CD14-positive monocyte (primary cell): ENCODE measurements at regions not wholly inside any gene's neighbourhood (a gene's known extent, or its start where the extent isn't known, plus 50 kb on each side); places are given as distances from the start of the nearest gene placed in this dataset.

Experiments used
- DNase-seq, 3 donors: peaks; one replicate each; pipeline ENCODE4 v3.0.0-alpha.2; 2011 to 2022
- H2AFZ ChIP-seq: 2 replicates; pipeline ENCODE4 v1.6.0; 2012; ENCODE audit warnings: mild to moderate bottlenecking, low read depth, low read length, inconsistent platforms; ENCODE audit not compliant: insufficient read depth, poor library complexity, severe bottlenecking
- H3K27ac ChIP-seq, 2 donors: 1 replicate in 1 of 2; 2 replicates in 1 of 2; pipeline ENCODE4 v1.5.1; 2012 to 2013; ENCODE audit warnings: low read length in 2 of 2, control low read depth in 1 of 2, inconsistent platforms in 1 of 2, low read depth in 1 of 2, mild to moderate bottlenecking in 1 of 2
- H3K27me3 ChIP-seq, 2 donors: one replicate each; pipeline versions ENCODE4 v1.6.0 to v1.6.1; 2011 to 2013; ENCODE audit warnings: low read length in 2 of 2; ENCODE audit not compliant: control insufficient read depth in 2 of 2, insufficient read depth in 2 of 2
- H3K36me3 ChIP-seq, 2 donors: replicated peaks in 1 of 2; 1 replicate in 1 of 2; 2 replicates in 1 of 2; pipeline versions ENCODE4 v1.5.1 to v1.6.1; 2012 to 2013; ENCODE audit warnings: low read length in 2 of 2, control low read depth in 1 of 2, inconsistent platforms in 1 of 2, mild to moderate bottlenecking in 1 of 2; ENCODE audit not compliant: insufficient read depth in 2 of 2, control insufficient read depth in 1 of 2
- H3K4me1 ChIP-seq, 2 donors: 1 replicate in 1 of 2; 2 replicates in 1 of 2; pipeline versions ENCODE4 v1.5.1 to v1.6.1; 2012 to 2013; ENCODE audit warnings: low read length in 2 of 2, control low read depth in 1 of 2, inconsistent platforms in 1 of 2, mild to moderate bottlenecking in 1 of 2, moderate library complexity in 1 of 2; ENCODE audit not compliant: insufficient read depth in 2 of 2, control insufficient read depth in 1 of 2
- H3K4me2 ChIP-seq: replicated peaks from 2 replicates; pipeline ENCODE3; 2012; ENCODE audit warnings: low read length, moderate library complexity, mild to moderate bottlenecking; ENCODE audit not compliant: poor library complexity, severe bottlenecking; ENCODE audit errors: extremely low read depth
- H3K4me3 ChIP-seq, 3 experiments: fragments of 200-600 bp in 1 of 3; sonication (generic) in 1 of 3; replicated peaks in 1 of 3; 1 replicate in 2 of 3; 2 replicates in 1 of 3; pipeline ENCODE4 v1.5.1; 2011 to 2013; ENCODE audit warnings: low read length in 3 of 3, mild to moderate bottlenecking in 3 of 3, control low read depth in 2 of 3, low read depth in 2 of 3, inconsistent platforms in 1 of 3, moderate library complexity in 1 of 3
- H3K79me2 ChIP-seq: 2 replicates; pipeline ENCODE4 v1.6.0; 2012; ENCODE audit warnings: mild to moderate bottlenecking, control low read depth, inconsistent platforms, low read length, moderate library complexity; ENCODE audit not compliant: insufficient read depth
- H3K9ac ChIP-seq: 2 replicates; pipeline ENCODE4 v1.6.0; 2017; ENCODE audit warnings: low read length, mild to moderate bottlenecking; ENCODE audit not compliant: insufficient read depth, poor library complexity, severe bottlenecking
- H3K9me3 ChIP-seq, 2 donors: replicated peaks in 1 of 2; 1 replicate in 1 of 2; 2 replicates in 1 of 2; pipeline versions ENCODE4 v1.5.1 to v1.6.1; 2012 to 2013; ENCODE audit warnings: low read length in 2 of 2, control low read depth in 1 of 2; ENCODE audit not compliant: control insufficient read depth in 1 of 2, insufficient read depth in 1 of 2
- H4K20me1 ChIP-seq: 2 replicates; pipeline ENCODE4 v1.6.0; 2012; ENCODE audit warnings: mild to moderate bottlenecking, low read length, control low read depth, moderate library complexity; ENCODE audit not compliant: insufficient read depth
- H3K27ac Mint-ChIP-seq, 7 donors: one replicate each; pipeline ENCODE4 v1.8.0; 2020; ENCODE audit warnings: mild to moderate bottlenecking in 7 of 7, mixed read lengths in 7 of 7, moderate library complexity in 6 of 7, inconsistent platforms in 2 of 7
- H3K27me3 Mint-ChIP-seq, 3 donors: one replicate each; pipeline ENCODE4 v1.8.0; 2021 to 2022; ENCODE audit warnings: low read depth in 3 of 3, mild to moderate bottlenecking in 3 of 3, mixed read lengths in 3 of 3, moderate library complexity in 3 of 3, inconsistent platforms in 1 of 3
- H3K36me3 Mint-ChIP-seq, 2 donors: one replicate each; pipeline ENCODE4 v1.8.0; 2020; ENCODE audit warnings: mixed read lengths in 2 of 2, inconsistent platforms in 1 of 2, mild to moderate bottlenecking in 1 of 2
- H3K4me1 Mint-ChIP-seq: one replicate; pipeline ENCODE4 v1.8.0; 2020; ENCODE audit warnings: mild to moderate bottlenecking, mixed read lengths
- H3K4me3 Mint-ChIP-seq, 2 donors: one replicate each; pipeline ENCODE4 v1.8.0; 2020; ENCODE audit warnings: mild to moderate bottlenecking in 2 of 2, mixed read lengths in 2 of 2, moderate library complexity in 1 of 2
- H3K9me3 Mint-ChIP-seq, 7 donors: one replicate each; pipeline ENCODE4 v1.8.0; 2020 to 2022; ENCODE audit warnings: mixed read lengths in 7 of 7, mild to moderate bottlenecking in 6 of 7, moderate library complexity in 6 of 7, inconsistent platforms in 2 of 7
- WGBS: methylation state at CpG from one replicate; pipeline ENCODE4 v1.1.5; 2013; ENCODE audit warnings: missing lambda C conversion rate; ENCODE audit not compliant: insufficient coverage; 5-methylcytosine and 5-hydroxymethylcytosine counted together
- intact Hi-C, 2 donors: fragments of 100-400 bp; cut with micrococcal nuclease; formaldehyde crosslinking; loops; one replicate each; pipeline versions ENCODE4 v1.15.0 to v1.15.1; 2023
- TF ChIP-seq, protein P1 (sequence below): fragments of 200-600 bp; IDR thresholded peaks from one replicate; pipeline ENCODE4 v1.8.0; 2022; ENCODE audit warnings: antibody characterized with exemption, mild to moderate bottlenecking

GRCh38 chr11:80838153-80838552 lies 1397.3 kb upstream of the TENM4 start:
- no peaks in the 10 kb centered on the region for H4K20me1 ChIP-seq
- H3K79me2 ChIP-seq, result no peaks in the 10 kb centered on the region
- Mint-ChIP-seq H3K27ac (no peak overlapping the region), H3K36me3 (no peaks in the 10 kb centered on the region), H3K4me3 (no peak overlapping the region), H3K27me3 (peaks cover 0 to 2% (median 1%) of the 10 kb centered on the region in 3 donors), H3K9me3 (peaks cover 0 to 3% (median 0%) of the 10 kb centered on the region in 7 donors), H3K4me1 (no peaks in the 10 kb centered on the region)
- no peaks in the 10 kb centered on the region for H3K27me3 ChIP-seq
- DNase-seq, result no peak
- intact Hi-C loops, result no loop called here
- TF ChIP-seq, protein P1, sequence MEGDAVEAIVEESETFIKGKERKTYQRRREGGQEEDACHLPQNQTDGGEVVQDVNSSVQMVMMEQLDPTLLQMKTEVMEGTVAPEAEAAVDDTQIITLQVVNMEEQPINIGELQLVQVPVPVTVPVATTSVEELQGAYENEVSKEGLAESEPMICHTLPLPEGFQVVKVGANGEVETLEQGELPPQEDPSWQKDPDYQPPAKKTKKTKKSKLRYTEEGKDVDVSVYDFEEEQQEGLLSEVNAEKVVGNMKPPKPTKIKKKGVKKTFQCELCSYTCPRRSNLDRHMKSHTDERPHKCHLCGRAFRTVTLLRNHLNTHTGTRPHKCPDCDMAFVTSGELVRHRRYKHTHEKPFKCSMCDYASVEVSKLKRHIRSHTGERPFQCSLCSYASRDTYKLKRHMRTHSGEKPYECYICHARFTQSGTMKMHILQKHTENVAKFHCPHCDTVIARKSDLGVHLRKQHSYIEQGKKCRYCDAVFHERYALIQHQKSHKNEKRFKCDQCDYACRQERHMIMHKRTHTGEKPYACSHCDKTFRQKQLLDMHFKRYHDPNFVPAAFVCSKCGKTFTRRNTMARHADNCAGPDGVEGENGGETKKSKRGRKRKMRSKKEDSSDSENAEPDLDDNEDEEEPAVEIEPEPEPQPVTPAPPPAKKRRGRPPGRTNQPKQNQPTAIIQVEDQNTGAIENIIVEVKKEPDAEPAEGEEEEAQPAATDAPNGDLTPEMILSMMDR, result no peak
- no peak overlapping the region for H2AFZ ChIP-seq
- no peaks in the 10 kb centered on the region for H3K36me3 ChIP-seq
- no peaks in the 10 kb centered on the region for H3K4me1 ChIP-seq
- no peak overlapping the region for H3K4me3 ChIP-seq
- H3K4me2 ChIP-seq, result no peak overlapping the region
- no peak overlapping the region for H3K9ac ChIP-seq
- WGBS, result no CpG with 5 or more reads among the region's 1 CpG
- no peak overlapping the region for H3K27ac ChIP-seq
- H3K9me3 ChIP-seq, result no peaks in the 10 kb centered on the region

GRCh38 chr11:80837051-80837450 lies 1396.2 kb upstream of the TENM4 start:
- H4K20me1 ChIP-seq, result no peaks in the 10 kb centered on the region
- H3K27me3 ChIP-seq, result no peaks in the 10 kb centered on the region
- no peaks in the 10 kb centered on the region for H3K4me1 Mint-ChIP-seq
- no peak overlapping the region for H3K27ac Mint-ChIP-seq
- H3K9me3 ChIP-seq, result no peaks in the 10 kb centered on the region
- H3K79me2 ChIP-seq, result no peaks in the 10 kb centered on the region
- H3K36me3 Mint-ChIP-seq, result no peaks in the 10 kb centered on the region
- H3K4me3 Mint-ChIP-seq, result no peak overlapping the region
- no peak overlapping the region for H3K4me2 ChIP-seq
- peaks cover 0 to 3% (median 0%) of the 10 kb centered on the region in 7 donors for H3K9me3 Mint-ChIP-seq
- H3K9ac ChIP-seq, result no peak overlapping the region
- H3K27me3 Mint-ChIP-seq, result peaks cover 0 to 2% (median 1%) of the 10 kb centered on the region in 3 donors
- no peak overlapping the region for H2AFZ ChIP-seq
- no peaks in the 10 kb centered on the region for H3K36me3 ChIP-seq
- H3K4me3 ChIP-seq, result no peak overlapping the region
- intact Hi-C loops, result no loop called here
- no peak overlapping the region for H3K27ac ChIP-seq
- whole genome bisulfite sequencing, result no CpG with 5 or more reads among the region's 1 CpG
- TF ChIP-seq, protein P1, result no peak
- DNase-seq, result no peak
- H3K4me1 ChIP-seq, result no peaks in the 10 kb centered on the region
